WTC11 (cell line): ENCODE measurements at regions not wholly inside any gene's neighbourhood (a gene's known extent, or its start where the extent isn't known, plus 50 kb on each side); places are given as distances from the start of the nearest gene placed in this dataset.

ENCODE experiments used
- ATAC-seq: fragments of 200-7000 bp; cut with Tn5 transposase; 2 replicates; pipeline ENCODE4 v1.10.0; 2021; ENCODE audit warnings: mild to moderate bottlenecking, moderate library complexity
- CTCF ChIA-PET: fragments of 300-600 bp; sonication (Branson Sonifier 250); formaldehyde crosslinking; loops from one replicate; lab custom pipeline; 2021; ENCODE audit warnings: antibody characterized with exemption; lab: Charles Lee
- POLR2A ChIA-PET: fragments of 350-600 bp; sonication (Branson Sonifier 250); formaldehyde crosslinking; loops from one replicate; lab custom pipeline; 2021; ENCODE audit warnings: antibody characterized with exemption; lab: Charles Lee
- DNase-seq: peaks from one replicate; pipeline ENCODE4 v3.0.0; 2021; ENCODE audit warnings: low spot score
- H3K27ac Mint-ChIP-seq: 2 replicates; pipeline ENCODE4 v1.8.0; 2021; ENCODE audit warnings: mixed read lengths
- H3K27me3 Mint-ChIP-seq: 2 replicates; pipeline ENCODE4 v1.8.0; 2021; ENCODE audit warnings: low read depth, mild to moderate bottlenecking, moderate library complexity, mixed read lengths
- H3K36me3 Mint-ChIP-seq: 2 replicates; pipeline ENCODE4 v1.8.0; 2021; ENCODE audit warnings: mixed read lengths
- H3K4me1 Mint-ChIP-seq: 2 replicates; pipeline ENCODE4 v1.8.0; 2022; ENCODE audit warnings: mixed read lengths
- H3K4me3 Mint-ChIP-seq: 2 replicates; pipeline ENCODE4 v1.8.0; 2021; ENCODE audit warnings: mild to moderate bottlenecking, moderate library complexity, mixed read lengths
- H3K9me3 Mint-ChIP-seq: 2 replicates; pipeline ENCODE4 v1.8.0; 2021; ENCODE audit warnings: mixed read lengths
- CREM ChIP-seq: sonication (generic); formaldehyde crosslinking; IDR thresholded peaks from 2 replicates; pipeline ENCODE4 v1.8.1; 2022; ENCODE audit warnings: mild to moderate bottlenecking, missing genetic modification reagents, moderate library complexity
- E2F5 ChIP-seq: sonication (generic); formaldehyde crosslinking; IDR thresholded peaks from 2 replicates; pipeline ENCODE4 v1.8.1; 2022; ENCODE audit warnings: mild to moderate bottlenecking, moderate library complexity, missing genetic modification reagents
- PRRX2 ChIP-seq: fragments of 250-450 bp; sonication (Bioruptor Pico); IDR thresholded peaks from 2 replicates; pipeline ENCODE4 v1.8.0; 2021; ENCODE audit warnings: mild to moderate bottlenecking
- RORB ChIP-seq: fragments of 250-450 bp; sonication (Bioruptor Pico); IDR thresholded peaks from 2 replicates; pipeline ENCODE4 v1.9.0; 2021; ENCODE audit warnings: mild to moderate bottlenecking
- SMAD3 ChIP-seq: sonication (generic); formaldehyde crosslinking; IDR thresholded peaks from 2 replicates; pipeline ENCODE4 v1.8.0; 2022; ENCODE audit warnings: missing genetic modification reagents, mild to moderate bottlenecking, borderline replicate concordance
- STAT6 ChIP-seq: sonication (generic); formaldehyde crosslinking; conservative IDR thresholded peaks from 2 replicates; pipeline ENCODE4 v1.8.1; 2023; ENCODE audit warnings: mild to moderate bottlenecking, low read depth, missing genetic modification reagents, moderate library complexity
- TP53 ChIP-seq: sonication (generic); formaldehyde crosslinking; IDR thresholded peaks from 2 replicates; pipeline ENCODE4 v1.8.1; 2023; ENCODE audit warnings: mild to moderate bottlenecking, missing genetic modification reagents
- ZNF263 ChIP-seq: sonication (generic); formaldehyde crosslinking; IDR thresholded peaks from 2 replicates; pipeline ENCODE4 v1.8.1; 2022; ENCODE audit warnings: low read depth, mild to moderate bottlenecking, moderate library complexity, missing genetic modification reagents
- ZNF416 ChIP-seq: fragments of 250-450 bp; sonication (Bioruptor Pico); IDR thresholded peaks from 2 replicates; pipeline ENCODE4 v1.9.0; 2021; ENCODE audit warnings: mild to moderate bottlenecking, inconsistent platforms
- ZNF425 ChIP-seq: fragments of 250-450 bp; sonication (Bioruptor Pico); conservative IDR thresholded peaks from 2 replicates; pipeline ENCODE4 v1.9.0; 2021; ENCODE audit warnings: mild to moderate bottlenecking
- ZNF671 ChIP-seq: fragments of 250-450 bp; sonication (Bioruptor Pico); IDR thresholded peaks from 2 replicates; pipeline ENCODE4 v1.8.0; 2021; ENCODE audit warnings: mild to moderate bottlenecking
- TF ChIP-seq, protein P1 (sequence below): sonication (generic); formaldehyde crosslinking; IDR thresholded peaks from 2 replicates; pipeline ENCODE4 v1.8.0; 2023; ENCODE audit warnings: missing genetic modification reagents, mild to moderate bottlenecking, borderline replicate concordance
- TF ChIP-seq, protein P2 (sequence below): fragments of 250-450 bp; sonication (Bioruptor Pico); IDR thresholded peaks from 2 replicates; pipeline ENCODE4 v1.9.0; 2021; ENCODE audit warnings: mild to moderate bottlenecking
- TF ChIP-seq, protein P3 (sequence below): fragments of 200-600 bp; IDR thresholded peaks from 2 replicates; pipeline ENCODE4 v1.8.0; 2022; ENCODE audit warnings: antibody characterized with exemption

GRCh38 chr15:31499236-31499952, 172.8 kb downstream of the KLF13 start:
- TF ChIP-seq CREM (CRISPR knock-in tag): no peak
- TF ChIP-seq, protein P1, sequence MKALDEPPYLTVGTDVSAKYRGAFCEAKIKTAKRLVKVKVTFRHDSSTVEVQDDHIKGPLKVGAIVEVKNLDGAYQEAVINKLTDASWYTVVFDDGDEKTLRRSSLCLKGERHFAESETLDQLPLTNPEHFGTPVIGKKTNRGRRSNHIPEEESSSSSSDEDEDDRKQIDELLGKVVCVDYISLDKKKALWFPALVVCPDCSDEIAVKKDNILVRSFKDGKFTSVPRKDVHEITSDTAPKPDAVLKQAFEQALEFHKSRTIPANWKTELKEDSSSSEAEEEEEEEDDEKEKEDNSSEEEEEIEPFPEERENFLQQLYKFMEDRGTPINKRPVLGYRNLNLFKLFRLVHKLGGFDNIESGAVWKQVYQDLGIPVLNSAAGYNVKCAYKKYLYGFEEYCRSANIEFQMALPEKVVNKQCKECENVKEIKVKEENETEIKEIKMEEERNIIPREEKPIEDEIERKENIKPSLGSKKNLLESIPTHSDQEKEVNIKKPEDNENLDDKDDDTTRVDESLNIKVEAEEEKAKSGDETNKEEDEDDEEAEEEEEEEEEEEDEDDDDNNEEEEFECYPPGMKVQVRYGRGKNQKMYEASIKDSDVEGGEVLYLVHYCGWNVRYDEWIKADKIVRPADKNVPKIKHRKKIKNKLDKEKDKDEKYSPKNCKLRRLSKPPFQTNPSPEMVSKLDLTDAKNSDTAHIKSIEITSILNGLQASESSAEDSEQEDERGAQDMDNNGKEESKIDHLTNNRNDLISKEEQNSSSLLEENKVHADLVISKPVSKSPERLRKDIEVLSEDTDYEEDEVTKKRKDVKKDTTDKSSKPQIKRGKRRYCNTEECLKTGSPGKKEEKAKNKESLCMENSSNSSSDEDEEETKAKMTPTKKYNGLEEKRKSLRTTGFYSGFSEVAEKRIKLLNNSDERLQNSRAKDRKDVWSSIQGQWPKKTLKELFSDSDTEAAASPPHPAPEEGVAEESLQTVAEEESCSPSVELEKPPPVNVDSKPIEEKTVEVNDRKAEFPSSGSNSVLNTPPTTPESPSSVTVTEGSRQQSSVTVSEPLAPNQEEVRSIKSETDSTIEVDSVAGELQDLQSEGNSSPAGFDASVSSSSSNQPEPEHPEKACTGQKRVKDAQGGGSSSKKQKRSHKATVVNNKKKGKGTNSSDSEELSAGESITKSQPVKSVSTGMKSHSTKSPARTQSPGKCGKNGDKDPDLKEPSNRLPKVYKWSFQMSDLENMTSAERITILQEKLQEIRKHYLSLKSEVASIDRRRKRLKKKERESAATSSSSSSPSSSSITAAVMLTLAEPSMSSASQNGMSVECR (CRISPR knock-in tag): no peak
- TF ChIP-seq, all 79 proteins: peak for 0
- DNase-seq (no peak), ATAC-seq (no peak)
- Mint-ChIP-seq H3K9me3 (no peaks in the 10 kb centered on the region), H3K27ac (no peak overlapping the region), H3K27me3 (no peaks in the 10 kb centered on the region; the same call in 1 of the 2 replicates), H3K36me3 (no peaks in the 10 kb centered on the region), H3K4me3 (no peak overlapping the region), H3K4me1 (peaks cover 3% of the 10 kb centered on the region; the same call in 1 of the 2 replicates)
- ChIA-PET CTCF (interaction anchor here (1.2 to 2.0 kb wide), 5 partner anchors 9 to 23 kb away, joined by 3 to 12 read pairs (median 7); no protein-coding TSS in a partner anchor), POLR2A (no interaction called here)

DNA sequence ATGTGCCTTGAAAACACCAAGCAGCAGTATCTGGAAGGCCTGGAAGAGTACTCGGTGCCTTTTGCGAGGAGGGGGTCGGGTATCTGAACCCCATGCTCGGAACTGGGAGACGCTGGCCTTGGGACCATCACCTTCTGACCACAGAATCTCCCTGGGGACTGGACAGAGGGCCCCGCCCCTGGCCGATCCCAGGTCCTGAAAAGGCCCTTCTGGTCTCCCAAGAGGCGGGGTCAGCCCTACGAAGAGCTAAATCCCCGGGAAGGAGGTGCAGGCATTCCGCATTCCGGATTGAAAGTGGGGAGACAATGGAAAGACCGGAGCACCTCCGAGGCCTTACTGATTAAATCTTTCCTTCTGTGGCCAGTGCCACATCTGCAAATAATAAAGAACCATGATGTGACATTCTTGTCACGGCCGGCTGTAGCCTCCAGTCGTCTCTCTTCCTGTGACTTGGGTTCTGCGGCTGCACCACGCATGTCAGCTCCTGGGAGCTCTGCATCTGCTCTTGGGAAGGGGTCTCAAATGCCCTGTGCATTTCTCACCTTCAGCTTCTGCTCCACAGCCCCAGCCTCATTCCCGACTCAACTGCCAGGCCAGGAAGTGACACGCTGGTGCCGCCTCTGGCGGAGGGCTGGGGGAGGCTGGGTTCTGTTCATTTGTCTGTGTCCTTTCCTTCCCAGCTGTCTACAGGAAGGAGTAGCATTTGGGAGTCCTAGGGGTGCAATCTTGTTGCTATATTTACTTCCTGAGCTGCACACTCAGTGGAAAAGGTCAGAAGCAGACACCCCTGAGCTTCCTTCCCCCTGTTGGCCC, 173.5 kb downstream of the KLF13 start:
- DNase-seq (no peak), ATAC-seq (no peak)
- Mint-ChIP-seq H3K4me1 (peaks cover 3% of the 10 kb centered on the region; the same call in 1 of the 2 replicates), H3K36me3 (no peaks in the 10 kb centered on the region), H3K4me3 (no peak overlapping the region), H3K27me3 (no peaks in the 10 kb centered on the region; the same call in 1 of the 2 replicates), H3K27ac (no peak overlapping the region; the same call in 1 of the 2 replicates), H3K9me3 (no peaks in the 10 kb centered on the region)
- ChIA-PET CTCF (interaction anchor here (0.7 to 1.7 kb wide), 3 partner anchors 10 to 529 kb away, joined by 3 to 7 read pairs (median 7); no protein-coding TSS in a partner anchor), POLR2A (no interaction called here)
- TF ChIP-seq ZNF425 (CRISPR knock-in tag) (no peak), ZNF416 (CRISPR knock-in tag) (no peak), RORB (CRISPR knock-in tag) (no peak), STAT6 (no peak), TP53 (CRISPR knock-in tag) (no peak), E2F5 (no peak), ZNF671 (CRISPR knock-in tag) (no peak), ZNF263 (CRISPR knock-in tag) (no peak), PRRX2 (CRISPR knock-in tag) (no peak), SMAD3 (CRISPR knock-in tag) (no peak)
- TF ChIP-seq, protein P2, sequence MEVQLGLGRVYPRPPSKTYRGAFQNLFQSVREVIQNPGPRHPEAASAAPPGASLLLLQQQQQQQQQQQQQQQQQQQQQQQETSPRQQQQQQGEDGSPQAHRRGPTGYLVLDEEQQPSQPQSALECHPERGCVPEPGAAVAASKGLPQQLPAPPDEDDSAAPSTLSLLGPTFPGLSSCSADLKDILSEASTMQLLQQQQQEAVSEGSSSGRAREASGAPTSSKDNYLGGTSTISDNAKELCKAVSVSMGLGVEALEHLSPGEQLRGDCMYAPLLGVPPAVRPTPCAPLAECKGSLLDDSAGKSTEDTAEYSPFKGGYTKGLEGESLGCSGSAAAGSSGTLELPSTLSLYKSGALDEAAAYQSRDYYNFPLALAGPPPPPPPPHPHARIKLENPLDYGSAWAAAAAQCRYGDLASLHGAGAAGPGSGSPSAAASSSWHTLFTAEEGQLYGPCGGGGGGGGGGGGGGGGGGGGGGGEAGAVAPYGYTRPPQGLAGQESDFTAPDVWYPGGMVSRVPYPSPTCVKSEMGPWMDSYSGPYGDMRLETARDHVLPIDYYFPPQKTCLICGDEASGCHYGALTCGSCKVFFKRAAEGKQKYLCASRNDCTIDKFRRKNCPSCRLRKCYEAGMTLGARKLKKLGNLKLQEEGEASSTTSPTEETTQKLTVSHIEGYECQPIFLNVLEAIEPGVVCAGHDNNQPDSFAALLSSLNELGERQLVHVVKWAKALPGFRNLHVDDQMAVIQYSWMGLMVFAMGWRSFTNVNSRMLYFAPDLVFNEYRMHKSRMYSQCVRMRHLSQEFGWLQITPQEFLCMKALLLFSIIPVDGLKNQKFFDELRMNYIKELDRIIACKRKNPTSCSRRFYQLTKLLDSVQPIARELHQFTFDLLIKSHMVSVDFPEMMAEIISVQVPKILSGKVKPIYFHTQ (CRISPR knock-in tag): no peak
- TF ChIP-seq, protein P3, sequence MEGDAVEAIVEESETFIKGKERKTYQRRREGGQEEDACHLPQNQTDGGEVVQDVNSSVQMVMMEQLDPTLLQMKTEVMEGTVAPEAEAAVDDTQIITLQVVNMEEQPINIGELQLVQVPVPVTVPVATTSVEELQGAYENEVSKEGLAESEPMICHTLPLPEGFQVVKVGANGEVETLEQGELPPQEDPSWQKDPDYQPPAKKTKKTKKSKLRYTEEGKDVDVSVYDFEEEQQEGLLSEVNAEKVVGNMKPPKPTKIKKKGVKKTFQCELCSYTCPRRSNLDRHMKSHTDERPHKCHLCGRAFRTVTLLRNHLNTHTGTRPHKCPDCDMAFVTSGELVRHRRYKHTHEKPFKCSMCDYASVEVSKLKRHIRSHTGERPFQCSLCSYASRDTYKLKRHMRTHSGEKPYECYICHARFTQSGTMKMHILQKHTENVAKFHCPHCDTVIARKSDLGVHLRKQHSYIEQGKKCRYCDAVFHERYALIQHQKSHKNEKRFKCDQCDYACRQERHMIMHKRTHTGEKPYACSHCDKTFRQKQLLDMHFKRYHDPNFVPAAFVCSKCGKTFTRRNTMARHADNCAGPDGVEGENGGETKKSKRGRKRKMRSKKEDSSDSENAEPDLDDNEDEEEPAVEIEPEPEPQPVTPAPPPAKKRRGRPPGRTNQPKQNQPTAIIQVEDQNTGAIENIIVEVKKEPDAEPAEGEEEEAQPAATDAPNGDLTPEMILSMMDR: no peak
